ENCODE measurements at regions not wholly inside any gene's neighbourhood (a gene's known extent, or its start where the extent isn't known, plus 50 kb on each side); places are given as distances from the start of the nearest gene placed in this dataset.

GRCh38 chr3:110589341-110589740, 482.3 kb upstream of the NECTIN3 start:
- TF ChIP-seq POLR2A (IDR thresholded peaks at IDR 0.05) (no peak), CTCF (IDR thresholded peaks at IDR 0.05) (no peak)

All from Peyer's patch (tissue), 4 donors.